ENCODE measurements at regions not wholly inside any gene's neighbourhood (a gene's known extent, or its start where the extent isn't known, plus 50 kb on each side); places are given as distances from the start of the nearest gene placed in this dataset.

DNA sequence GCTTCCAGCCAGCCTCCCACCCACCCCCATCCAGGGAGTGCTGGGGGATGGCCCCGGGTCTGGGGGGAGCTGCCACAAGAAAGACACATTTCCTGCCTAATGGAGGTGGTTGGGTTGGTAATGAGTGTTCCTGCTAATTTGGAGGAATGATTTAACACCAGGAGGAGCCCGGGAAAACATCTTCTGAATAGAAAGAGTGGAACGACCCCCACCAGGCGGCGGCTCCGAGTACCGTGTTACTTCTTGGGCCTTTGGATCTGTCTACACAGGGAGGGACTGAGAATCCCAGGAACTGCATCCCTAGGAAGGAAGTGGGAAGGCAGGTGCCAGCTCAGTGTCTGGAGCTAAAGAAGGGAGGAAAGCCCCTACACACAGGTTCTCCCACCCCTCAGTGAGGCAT lies 64.6 kb downstream of the TSPAN17 start:
- DNase-seq, result no peak

DNA sequence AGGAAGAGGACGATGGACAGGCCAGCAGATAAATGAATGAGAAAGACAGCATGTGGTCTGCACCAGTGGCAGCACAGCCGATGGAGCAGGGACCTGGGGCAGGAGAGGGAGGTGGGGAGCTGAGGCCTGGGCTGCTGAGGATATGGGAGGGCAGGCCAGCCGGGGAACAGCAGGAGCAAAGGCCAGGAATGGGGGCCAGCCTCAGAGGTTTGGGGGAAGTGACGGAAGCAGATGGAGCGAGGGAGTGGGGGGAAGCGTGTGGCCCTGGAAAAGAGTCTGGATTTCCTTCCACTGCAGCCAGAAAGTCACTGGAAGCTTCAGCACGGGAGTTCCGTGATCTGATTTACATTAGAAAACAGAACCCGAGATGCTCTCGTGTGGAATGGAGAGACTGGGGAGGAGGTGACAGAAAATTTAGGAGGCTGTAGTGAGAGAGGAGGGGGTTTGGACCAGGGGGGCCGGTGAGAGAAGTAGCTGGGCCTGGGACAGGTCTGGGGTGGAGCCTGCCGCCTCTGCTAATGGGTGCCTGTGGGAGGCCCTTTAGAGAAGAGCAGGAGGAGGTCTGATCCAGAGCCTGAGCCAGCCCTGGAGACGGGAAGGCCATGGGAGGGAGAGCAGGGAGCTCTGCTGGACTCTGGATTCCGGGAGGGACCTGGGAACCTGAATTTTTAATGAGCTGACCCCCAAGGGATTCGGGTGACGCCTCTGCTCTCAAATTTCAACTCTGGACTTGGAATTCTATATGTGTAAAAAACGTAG lies 65.4 kb downstream of the TSPAN17 start:
- DNase-seq, result no peak

DNA sequence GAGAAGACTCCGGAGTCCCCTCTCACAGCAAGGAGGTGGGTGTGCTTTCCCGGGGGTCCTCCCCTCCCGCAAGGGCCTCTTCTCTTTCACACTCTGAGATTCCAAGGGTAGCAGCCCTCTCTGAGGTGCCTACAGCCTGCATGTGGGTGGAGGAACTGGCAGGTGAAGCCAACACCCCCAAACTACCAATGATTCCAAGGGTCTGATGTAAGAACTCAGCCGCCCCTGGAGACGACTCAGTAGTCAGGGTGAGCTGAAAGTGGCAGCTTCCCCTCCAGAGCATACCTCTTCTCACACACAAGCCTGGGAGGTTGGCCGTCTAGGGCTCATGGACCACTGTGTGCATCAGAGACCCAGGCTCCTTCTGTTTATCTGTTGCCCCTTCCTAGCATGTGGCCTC lies 66.1 kb downstream of the TSPAN17 start:
- no peak for DNase-seq

DNA sequence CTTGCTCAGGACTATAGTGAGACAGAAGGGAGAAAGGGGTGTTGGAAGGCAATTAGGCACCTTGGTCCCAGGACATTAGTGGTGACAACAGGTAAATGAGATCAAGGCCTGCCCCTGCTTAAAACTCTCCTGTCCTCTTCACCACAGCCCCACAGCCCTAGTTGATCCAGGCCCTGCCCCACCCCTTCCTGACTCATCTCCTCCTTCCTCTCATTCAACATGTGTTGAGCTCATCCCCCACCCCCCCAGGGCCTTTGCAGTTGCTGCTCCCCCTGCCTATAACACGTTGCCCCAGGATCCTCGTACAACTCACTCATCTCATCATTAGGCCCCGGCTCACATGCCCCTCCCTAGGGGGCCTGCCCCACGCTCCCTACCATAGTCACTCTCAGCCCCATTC lies 66.8 kb downstream of the TSPAN17 start:
- no peak for DNase-seq

DNA sequence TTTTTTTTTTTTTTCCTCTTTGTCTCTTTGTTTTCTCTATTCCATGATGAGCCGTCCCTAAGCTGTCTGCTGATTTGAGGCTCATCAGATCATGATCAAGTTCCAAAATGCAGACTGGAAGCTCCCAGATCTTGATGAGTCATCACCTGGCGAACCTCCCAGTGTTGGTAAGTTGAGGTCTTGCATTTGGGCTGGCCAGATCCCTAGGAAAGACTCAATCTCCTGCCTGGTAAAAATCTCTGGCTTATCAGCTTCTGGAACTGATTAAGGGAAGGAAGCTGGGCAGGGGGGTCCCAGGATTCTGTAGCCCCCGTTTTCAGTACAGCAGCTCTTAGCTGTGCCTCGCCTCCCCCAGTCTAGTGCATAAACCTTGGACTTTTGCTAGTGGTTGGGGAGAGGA lies 69.0 kb downstream of the TSPAN17 start:
- peak; percentile 84 for DNase-seq

DNA sequence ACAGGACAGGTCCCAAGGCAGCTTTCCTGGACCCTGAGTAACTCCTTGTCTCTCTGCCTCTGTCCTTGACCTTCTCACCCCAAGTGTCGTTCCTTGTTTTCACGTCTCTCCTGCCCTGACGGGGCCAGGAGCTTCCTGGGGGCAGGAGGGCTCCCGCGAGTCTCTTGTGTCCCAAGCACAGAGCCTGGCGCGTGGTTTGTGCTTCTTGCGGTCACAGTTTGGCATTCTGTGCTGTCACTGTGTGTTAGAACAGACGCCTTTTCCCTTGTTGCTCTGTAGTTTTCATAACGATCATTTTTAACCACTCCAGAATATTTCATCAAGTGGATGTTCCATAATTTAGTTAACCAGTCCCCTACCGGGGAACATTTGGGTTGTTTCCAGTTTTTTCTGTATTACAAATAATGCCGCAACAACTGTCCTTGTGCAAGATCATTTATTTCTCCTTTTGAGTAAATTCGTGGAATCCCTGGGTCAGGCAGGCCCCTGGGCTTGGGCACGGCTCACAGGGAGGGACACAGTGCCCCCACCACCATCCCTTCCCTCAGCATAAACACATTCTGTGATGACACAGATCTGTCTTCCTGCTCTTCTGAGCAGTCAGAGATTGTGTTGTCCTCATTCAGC lies 71.9 kb downstream of the TSPAN17 start:
- DNase-seq, result no peak

DNA sequence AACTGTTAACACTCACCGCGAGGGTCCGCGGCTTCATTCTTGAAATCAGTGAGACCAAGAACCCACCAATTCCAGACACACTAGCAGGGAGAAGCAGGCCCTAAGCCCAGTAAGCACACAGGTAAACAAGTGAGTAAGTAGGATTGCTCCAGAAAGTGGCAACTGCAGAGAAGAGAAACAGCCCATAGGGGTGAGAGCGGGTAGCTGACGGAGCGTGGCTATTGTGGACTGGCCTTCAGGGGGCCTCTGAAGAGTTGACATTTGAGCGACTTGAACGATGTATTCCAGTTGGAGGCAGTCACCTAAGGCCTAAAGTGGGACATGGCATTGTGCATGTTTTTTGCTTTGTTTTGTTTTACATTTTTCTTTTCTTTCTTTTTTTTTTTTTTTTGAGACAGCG lies 74.2 kb downstream of the TSPAN17 start:
- DNase-seq, result no peak

DNA sequence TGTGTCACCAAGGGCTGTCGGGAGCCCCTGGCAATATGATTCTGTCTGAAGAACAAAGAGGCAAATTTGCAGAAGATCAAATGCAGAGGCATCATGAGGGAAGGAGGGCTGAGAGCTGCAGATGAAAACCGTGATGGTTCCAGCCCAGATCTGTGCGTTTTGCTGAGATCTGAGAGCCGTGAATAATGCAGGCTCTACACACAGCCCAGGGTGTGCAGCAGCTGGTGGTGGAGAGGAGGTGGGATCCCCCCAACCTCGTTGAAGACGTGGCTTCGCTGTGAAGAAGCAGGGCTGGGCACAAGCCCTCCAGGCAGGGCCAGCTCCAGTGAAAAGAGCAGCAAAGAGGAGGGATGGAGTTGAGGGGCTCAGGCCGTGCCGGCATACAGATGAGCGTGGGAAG lies 75.5 kb downstream of the TSPAN17 start:
- DNase-seq, result no peak

DNA sequence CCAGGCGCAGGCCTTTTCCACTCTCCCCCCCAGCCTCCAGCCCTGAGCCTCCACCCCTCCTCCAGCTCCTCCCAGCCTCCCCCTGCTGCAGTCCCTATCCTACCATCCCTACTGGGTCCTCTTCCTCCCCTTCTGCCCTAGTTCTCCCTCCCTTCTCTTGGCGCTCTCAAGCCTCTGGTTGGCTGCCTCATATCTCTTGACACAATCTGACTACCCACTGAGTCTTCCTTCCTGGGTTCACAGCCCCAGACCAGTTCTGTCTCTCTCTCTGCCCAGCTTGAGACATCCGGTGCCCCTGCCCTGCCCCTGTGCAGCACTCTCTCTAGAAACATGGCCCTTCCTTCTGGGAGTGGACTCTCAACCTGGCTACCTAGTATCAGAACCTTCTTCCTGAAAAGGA lies 76.2 kb downstream of the TSPAN17 start:
- no peak for DNase-seq

DNA sequence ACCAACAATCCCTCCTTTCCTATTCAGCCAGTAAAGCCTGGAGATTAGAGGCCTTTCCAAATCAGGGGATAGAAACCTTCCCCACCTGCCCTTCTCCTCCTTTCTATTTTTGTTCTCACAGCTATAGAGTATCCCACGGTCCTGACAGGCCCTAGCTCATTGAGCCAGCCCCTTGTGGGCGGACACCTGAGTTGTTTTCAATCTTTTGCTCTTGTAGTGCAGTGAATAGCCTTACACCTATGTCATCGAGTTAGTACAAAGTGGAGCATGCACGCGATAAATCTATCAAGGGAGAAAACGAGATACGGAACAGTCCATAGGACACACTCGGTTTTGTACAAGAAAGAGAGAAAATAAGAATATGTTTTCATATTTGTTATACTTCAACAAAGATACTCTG lies 77.2 kb downstream of the TSPAN17 start:
- DNase-seq, result peak; percentile 51

DNA sequence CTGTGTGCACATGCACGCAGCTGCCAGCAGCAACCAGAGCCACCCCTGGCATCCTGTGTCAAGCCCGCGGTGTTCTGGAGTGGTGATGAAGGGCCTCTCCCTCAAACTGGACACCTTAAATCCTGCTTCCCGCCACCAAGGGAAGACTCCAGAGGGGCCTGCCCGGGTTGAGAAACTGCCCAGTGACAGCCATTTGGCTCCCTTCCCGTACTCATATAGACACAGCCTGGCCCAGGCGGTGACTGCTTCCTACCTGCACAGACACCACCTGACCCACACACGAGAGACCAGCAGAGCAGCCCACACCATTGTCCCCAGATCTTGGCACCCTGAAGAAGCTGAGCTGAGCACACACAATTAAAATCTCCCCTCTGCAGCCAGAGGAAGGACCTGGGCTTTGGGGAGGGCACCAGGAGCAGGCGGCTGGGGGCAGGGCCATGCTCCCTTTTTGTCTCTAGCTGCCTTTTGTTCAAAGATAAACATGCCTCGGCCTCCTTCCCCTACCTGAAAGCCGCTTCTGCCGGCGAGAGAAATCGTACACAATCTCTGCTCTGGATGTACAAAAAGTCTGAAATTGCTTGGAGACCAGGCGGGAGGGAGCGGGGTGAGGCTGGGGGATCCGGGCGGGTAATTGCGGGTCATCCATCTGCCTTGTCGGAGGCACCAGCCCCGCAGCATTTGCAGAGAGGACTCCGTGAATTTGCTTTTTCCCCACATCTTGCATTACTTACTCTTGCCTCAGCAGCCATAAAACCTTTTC lies 78.4 kb downstream of the TSPAN17 start:
- DNase-seq, result peak; percentile 87

DNA sequence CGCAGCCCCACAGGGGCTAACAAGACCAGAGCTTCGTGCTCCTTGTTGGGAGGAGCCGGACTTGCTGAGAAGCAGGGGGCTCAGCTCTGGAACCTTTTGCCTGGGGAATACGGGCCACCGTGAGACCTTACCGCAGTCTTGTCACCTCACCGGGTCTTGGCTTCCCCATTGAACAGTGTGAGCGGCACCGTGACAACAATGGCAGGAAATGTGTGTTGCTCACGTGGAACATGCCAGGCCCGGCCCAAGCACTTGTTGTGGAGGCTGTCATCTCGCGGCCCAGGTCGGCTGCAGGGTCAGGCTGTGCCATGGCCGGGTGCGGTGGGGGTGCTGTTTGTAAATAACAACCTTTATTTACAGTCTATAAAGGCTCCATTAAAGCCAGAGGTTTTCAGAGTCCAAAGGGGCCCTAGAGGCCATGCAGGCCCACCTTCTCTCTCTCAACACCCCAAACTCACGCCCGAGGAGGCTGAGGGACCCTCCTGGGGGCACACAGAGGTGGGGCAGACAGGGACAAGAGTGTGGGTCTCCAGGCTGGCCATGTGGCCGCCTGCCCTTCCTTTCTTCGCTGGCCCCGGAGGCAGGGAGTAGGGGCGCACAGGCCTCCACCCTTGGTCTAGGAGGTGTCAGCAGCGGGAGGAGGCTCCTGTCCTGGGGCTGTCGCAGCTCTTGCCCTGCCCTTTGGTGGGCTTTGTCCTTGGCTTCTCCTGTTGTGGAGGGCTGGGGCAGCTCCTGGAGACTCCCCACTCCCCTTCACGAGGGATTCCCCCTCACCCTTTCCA lies 79.7 kb downstream of the TSPAN17 start:
- no peak for DNase-seq

DNA sequence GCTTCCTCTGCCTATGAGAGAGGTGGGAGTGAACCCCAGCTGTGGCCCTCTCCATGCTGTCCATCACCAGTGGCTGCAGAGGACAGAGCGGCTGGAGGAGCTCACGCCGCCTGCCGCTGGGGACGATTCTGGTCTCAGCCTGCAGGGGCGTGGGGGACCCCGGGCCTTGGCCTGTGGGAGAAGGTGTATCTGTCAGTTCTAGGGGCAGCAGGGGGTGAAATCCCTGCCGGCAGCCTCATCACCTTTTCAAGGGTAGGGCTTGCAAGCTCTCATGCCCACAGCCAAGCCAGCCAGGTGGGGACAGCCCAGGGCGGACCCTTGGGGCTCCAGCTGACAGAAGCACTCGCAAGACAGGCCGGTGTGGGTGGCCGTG lies 80.2 kb downstream of the TSPAN17 start:
- no peak for DNase-seq

DNA sequence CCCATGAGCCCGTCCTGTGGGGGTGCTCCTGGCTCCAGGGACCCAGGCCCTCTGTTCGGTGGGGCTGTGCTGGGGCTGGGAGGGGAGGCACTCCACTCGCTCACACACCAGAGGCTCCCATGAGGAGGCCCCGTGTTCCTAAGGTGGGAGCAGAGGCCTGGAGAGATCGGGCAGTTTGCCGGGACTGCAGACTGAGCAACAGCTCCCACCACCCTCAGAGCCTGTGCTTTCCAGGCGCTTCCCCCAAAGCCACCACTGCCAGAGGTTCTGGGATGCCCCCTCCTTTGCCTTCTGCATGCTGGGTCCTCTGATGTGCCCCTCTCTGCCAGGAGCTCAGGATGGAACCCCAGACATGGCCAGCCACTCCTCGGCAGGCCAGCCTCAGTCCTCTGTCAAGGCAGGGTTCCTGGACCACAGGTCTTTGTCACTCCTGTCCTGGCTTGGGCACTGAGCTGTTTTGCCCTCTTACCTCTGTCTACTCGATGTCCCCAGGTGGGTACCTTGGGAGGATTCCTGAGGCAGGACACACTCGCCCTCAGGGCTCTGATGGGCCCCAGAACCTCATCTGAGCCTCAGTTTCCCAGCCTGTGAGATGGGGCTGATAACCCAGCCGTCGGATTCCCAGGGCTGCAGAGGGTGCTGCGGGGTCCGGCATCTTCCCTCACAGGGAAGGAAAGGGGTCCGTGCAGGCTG lies 80.8 kb downstream of the TSPAN17 start:
- no peak for DNase-seq

DNA sequence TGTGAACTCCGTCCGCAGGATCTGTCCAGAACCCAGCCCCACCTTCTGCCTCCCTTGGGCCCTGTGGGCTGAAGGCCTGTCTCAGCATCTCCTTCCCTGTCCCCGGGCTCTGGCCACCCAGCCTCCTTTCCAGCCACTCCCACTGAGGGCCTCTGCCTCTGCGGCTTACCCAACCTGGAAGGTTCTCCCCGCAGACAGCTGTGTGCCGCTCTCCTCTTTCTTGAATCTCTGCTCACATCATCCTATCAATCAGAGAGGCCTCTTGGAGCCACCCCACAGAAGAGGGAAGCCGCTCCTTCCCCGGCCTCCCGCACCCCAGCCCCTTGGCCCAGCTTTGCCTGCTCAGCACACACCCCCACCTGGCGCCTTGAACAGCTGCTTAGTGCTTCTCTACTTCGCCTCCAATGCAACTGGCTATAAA lies 81.5 kb upstream of the UNC5A start:
- DNase-seq, result no peak

DNA sequence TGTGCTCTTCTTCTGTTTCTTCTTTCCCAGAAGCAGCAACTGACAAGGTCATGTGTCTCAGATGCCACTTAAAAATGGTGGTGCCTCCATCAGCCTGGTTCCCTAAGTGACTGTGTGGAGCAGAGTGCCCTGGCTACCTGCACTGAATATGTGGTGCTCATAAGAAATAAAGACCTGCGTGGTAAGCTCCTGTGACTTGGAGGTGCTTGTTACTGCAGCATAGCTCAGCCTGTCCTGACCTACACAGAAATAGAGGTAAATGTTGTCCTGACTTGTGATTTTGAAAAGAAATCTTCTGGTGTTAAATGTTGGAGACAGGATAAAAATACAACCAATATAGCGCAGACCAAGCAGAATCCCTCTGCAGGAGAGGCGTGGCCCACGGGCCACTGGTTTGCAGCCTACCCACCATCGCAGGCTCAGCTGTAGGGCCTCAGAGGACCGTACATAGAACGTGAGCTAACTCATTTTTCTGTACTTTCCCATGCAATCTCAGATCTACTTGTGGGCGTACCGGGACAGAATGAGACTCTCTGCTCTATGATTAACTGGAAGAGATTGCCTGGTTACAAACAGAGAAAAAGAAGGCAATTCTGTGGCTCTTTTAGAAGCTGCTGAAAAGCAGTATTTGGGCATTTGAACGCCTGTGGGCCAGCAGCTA lies 79.4 kb upstream of the UNC5A start:
- DNase-seq, result no peak

DNA sequence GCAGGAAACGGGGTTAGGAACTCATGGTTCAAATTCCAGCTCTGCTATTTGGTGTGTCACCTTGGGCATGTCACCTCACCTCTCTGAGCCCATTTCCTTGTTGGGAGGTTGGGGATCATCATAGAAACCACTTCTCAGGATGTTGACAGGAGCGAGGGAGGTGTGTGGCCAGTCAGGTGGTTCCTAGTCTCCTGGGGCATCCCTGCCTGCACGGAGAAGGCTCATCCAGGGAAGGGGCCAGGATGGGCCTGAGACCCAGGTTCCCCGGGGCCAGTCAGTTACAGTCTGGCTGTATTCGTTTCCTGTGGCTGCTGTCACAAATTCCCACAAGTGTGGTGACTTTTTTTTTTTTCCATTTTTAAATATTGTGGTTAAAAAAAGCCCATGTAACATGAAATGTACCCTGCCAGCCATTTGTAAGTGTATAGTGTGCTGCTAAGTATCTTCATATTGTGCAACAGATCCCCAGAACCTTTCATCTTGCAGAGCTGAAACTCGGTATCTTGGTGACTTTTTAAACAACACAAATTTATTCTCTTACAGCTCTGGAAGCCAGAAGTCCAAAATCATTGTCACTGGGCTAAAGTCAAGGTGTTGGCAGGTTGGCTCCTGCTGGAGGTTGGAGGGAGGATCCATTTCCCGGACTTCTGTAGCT lies 78.7 kb upstream of the UNC5A start:
- DNase-seq, result no peak

DNA sequence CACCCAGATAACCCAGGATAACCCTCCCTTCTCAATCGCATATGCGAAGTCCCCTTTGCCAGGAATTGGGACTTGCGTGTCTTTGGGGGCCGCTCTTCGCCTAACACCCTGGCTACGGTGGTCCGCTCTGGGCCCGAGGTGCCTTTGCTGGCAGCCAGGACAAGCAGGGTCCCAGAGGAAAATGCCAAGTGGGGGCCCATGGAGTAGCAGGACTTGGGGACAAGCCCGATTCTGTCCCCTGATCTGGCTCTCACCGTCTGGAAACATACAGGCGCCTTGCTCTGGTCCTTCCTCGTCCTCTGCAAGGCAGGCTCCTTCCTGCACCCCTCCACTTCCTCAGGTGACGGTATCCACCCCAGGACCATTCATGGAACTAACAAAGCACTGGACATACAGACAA lies 78.1 kb upstream of the UNC5A start:
- no peak for DNase-seq

DNA sequence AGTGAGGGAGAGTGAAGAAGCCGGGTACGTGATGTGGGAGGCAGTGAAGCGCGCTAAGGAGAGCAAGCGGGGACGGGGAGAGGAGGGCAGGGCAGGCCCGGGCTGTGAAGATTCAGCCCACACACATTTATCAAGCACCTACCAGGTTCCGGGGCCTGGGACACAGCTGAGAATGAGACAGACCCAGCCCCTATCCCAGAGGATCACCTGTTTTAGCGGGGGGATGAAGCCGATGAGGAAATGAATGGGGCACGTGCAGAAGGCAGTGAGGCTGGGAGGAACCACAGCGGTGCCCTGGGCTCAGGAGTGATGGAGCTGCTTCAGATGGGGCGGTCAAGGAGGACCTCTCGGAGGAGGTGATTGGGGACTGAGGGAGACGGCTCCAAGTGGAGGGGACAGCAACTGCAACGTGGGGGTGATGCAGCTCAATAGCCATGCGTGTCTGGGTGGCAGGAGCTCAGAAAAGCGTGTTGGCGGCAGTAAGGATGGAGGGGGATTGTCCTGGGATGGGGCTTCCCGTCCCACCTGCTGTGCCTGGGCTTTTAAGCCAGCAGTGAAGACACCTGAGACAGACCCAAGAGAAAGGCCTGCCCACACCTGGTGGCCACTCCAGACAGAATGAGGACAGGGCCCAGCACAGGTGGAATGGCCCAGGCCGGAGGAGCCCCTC lies 77.5 kb upstream of the UNC5A start:
- DNase-seq, result no peak

DNA sequence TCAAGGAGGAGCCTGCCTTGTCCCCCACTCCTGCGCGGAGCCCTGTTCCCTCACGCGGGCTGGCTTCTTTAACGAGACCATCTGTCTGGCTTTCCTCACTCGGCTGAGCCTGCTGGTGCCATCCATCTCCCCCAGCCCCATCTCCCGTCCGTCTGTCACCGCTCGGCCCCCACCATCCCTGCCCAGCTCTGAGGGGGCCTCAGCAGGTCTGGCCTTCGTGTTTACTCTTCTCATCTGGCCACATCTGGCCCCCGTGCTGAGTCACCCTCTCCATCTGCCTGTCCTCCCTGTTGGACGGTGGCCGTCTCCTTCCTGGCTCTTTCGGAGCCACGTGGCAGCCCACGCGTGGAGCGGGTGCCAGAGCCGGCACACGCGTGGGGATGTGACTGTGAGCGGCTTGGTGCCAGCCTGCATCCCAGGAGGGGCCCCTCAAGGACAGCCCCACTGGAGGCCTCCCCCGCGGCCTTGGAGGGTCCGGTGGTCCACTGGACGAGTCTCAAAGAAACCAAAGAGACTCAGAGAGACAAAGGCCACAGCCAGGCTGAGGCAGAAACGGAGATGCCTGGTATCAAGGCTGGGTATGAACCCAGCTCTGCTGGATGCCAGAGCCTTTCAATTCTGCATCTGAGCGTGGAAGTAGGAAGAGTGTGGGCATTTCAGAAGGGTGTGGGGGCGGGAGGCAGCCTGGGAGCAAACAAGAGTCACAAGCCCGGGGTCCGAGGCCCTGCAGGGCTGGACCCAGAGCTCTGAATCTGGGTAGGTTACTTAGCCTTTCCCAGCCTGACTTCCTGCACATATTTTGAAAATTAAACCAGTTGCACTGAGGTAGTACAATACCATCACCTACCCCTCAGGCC lies 76.7 kb upstream of the UNC5A start:
- no peak for DNase-seq

Measured in NCI-H2029 (cell line).